Fibroblast of lung (primary cell): ENCODE measurements at regions not wholly inside any gene's neighbourhood (a gene's known extent, or its start where the extent isn't known, plus 50 kb on each side); places are given as distances from the start of the nearest gene placed in this dataset.

ENCODE experiments used
- DNase-seq, 2 donors: peaks; one replicate each; pipeline versions ENCODE4 v3.0.0 to v3.0.0-alpha.2; 2010; ENCODE audit warnings: low read depth in 2 of 2
- H2AFZ ChIP-seq: 2 replicates; pipeline ENCODE4 v1.5.1; 2012; ENCODE audit warnings: low read length, control low read depth, inconsistent platforms
- H3K27ac ChIP-seq: 2 replicates; pipeline ENCODE4 v1.5.1; 2011; ENCODE audit warnings: low read length, control low read depth; ENCODE audit not compliant: insufficient read depth
- H3K27me3 ChIP-seq: 2 replicates; pipeline ENCODE4 v1.5.1; 2011; ENCODE audit warnings: mild to moderate bottlenecking, low read length; ENCODE audit not compliant: control insufficient read depth, insufficient read depth
- H3K36me3 ChIP-seq: 2 replicates; pipeline ENCODE4 v1.5.1; 2011; ENCODE audit warnings: low read length; ENCODE audit not compliant: control insufficient read depth, insufficient read depth
- H3K4me1 ChIP-seq: 2 replicates; pipeline ENCODE4 v1.5.1; 2011; ENCODE audit warnings: low read length; ENCODE audit not compliant: control insufficient read depth, insufficient read depth; ENCODE audit errors: extremely low read depth
- H3K4me2 ChIP-seq: 2 replicates; pipeline ENCODE4 v1.5.1; 2011; ENCODE audit warnings: low read length, control low read depth; ENCODE audit not compliant: insufficient read depth; ENCODE audit errors: extremely low read depth
- H3K4me3 ChIP-seq, 4 experiments: fragments of 200-600 bp in 1 of 4; sonication (generic) in 1 of 4; replicated peaks in 1 of 4; 2 replicates each; pipeline ENCODE4 v1.5.1; 2011 to 2016; ENCODE audit warnings: low read length in 4 of 4, low read depth in 3 of 4, mild to moderate bottlenecking in 3 of 4, control low read depth in 2 of 4, inconsistent platforms in 1 of 4, mixed read lengths in 1 of 4; ENCODE audit not compliant: insufficient read depth in 1 of 4; ENCODE audit errors: control extremely low read depth in 1 of 4
- H3K79me2 ChIP-seq: 2 replicates; pipeline ENCODE4 v1.5.1; 2012; ENCODE audit warnings: mild to moderate bottlenecking, low read length, inconsistent platforms; ENCODE audit not compliant: control insufficient read depth, insufficient read depth
- H3K9ac ChIP-seq: 2 replicates; pipeline ENCODE4 v1.5.1; 2011; ENCODE audit warnings: mild to moderate bottlenecking, low read length, control low read depth; ENCODE audit not compliant: insufficient read depth
- H3K9me3 ChIP-seq: 2 replicates; pipeline ENCODE4 v1.5.1; 2012; ENCODE audit warnings: low read depth, low read length; ENCODE audit not compliant: control insufficient read depth, insufficient read depth
- H4K20me1 ChIP-seq: 2 replicates; pipeline ENCODE4 v1.5.1; 2011; ENCODE audit warnings: low read length; ENCODE audit not compliant: control insufficient read depth, insufficient read depth; ENCODE audit errors: extremely low read depth
- EZH2 ChIP-seq: IDR thresholded peaks from 2 replicates; pipeline ENCODE4 v1.5.1; 2012; ENCODE audit warnings: low read length, control low read depth, mild to moderate bottlenecking; ENCODE audit errors: missing control alignments
- TF ChIP-seq, protein P1 (sequence below), 2 donors: IDR thresholded peaks in 1 of 2; conservative IDR thresholded peaks in 1 of 2; 1 replicate in 1 of 2; 2 replicates in 1 of 2; pipeline ENCODE4 v1.5.1; 2011 to 2012; ENCODE audit warnings: low read length in 2 of 2, control low read depth in 1 of 2, inconsistent platforms in 1 of 2, low read depth in 1 of 2, mild to moderate bottlenecking in 1 of 2

DNA sequence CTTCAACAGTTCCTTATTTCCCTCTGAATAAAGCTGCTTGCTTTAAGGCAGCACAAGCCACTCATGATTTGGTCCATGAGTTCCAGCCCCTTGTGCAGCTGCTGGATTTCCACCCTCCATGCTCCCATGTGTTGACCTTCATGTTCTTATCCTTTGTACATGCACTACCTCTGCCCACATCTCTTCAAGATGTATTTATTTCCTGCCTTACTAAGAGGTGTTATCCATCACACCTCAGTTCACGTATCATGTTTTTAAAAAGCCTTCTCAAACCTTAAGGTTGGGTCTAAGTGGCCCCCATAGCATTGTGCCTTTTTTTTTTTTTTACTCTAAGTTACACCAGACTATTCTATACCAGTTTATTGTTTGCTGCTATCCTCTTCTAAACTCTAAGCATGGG lies 107.7 kb downstream of the SIPA1L2 start:
- DNase-seq, result no peak
- Histone ChIP-seq H3K4me1 (no peaks in the 10 kb centered on the region), H3K4me2 (no peak overlapping the region), H3K27me3 (no peaks in the 10 kb centered on the region), H3K27ac (no peak overlapping the region), H3K4me3 (no peak overlapping the region), H3K9ac (no peak overlapping the region), H2AFZ (no peak overlapping the region), H3K36me3 (no peaks in the 10 kb centered on the region), H3K79me2 (no peaks in the 10 kb centered on the region), H3K9me3 (no peaks in the 10 kb centered on the region), H4K20me1 (no peaks in the 10 kb centered on the region)
- no peak for TF ChIP-seq EZH2
- TF ChIP-seq, protein P1, sequence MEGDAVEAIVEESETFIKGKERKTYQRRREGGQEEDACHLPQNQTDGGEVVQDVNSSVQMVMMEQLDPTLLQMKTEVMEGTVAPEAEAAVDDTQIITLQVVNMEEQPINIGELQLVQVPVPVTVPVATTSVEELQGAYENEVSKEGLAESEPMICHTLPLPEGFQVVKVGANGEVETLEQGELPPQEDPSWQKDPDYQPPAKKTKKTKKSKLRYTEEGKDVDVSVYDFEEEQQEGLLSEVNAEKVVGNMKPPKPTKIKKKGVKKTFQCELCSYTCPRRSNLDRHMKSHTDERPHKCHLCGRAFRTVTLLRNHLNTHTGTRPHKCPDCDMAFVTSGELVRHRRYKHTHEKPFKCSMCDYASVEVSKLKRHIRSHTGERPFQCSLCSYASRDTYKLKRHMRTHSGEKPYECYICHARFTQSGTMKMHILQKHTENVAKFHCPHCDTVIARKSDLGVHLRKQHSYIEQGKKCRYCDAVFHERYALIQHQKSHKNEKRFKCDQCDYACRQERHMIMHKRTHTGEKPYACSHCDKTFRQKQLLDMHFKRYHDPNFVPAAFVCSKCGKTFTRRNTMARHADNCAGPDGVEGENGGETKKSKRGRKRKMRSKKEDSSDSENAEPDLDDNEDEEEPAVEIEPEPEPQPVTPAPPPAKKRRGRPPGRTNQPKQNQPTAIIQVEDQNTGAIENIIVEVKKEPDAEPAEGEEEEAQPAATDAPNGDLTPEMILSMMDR (conservative IDR thresholded peaks at IDR 0.05 in 1 of 2, IDR thresholded peaks at IDR 0.05 in 1 of 2; ENCODE audit: low read depth in 1 of 2, low read length in 2 of 2), result no peak

DNA sequence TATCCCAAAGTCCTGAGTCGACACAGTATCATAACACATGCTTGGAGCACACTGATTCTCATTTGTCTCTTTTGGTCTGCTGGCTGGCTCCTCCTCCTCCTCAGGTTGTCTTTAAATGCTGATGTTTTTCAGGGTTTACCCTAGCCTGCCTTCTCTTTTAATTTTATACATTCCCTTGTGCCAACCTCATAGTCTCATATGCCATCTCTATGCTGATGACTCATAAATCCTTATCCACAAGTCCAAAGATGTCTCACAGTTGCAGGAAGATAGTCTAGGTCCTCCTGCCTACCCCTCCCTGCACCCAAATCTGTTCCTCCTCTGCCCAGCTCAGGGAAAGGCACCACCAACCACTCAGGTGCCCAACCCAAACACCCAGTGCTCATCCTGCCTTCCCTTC lies 108.3 kb downstream of the SIPA1L2 start:
- Histone ChIP-seq H4K20me1 (no peaks in the 10 kb centered on the region), H3K4me3 (no peak overlapping the region), H2AFZ (no peak overlapping the region), H3K9me3 (no peaks in the 10 kb centered on the region), H3K4me2 (no peak overlapping the region), H3K9ac (no peak overlapping the region), H3K36me3 (no peaks in the 10 kb centered on the region), H3K79me2 (no peaks in the 10 kb centered on the region), H3K4me1 (no peaks in the 10 kb centered on the region), H3K27me3 (no peaks in the 10 kb centered on the region), H3K27ac (no peak overlapping the region)
- DNase-seq, result peak in 1 of 2 donors; percentile 26
- TF ChIP-seq EZH2, result no peak
- TF ChIP-seq, protein P1 (conservative IDR thresholded peaks at IDR 0.05 in 1 of 2, IDR thresholded peaks at IDR 0.05 in 1 of 2; ENCODE audit: low read depth in 1 of 2, low read length in 2 of 2), result no peak

DNA sequence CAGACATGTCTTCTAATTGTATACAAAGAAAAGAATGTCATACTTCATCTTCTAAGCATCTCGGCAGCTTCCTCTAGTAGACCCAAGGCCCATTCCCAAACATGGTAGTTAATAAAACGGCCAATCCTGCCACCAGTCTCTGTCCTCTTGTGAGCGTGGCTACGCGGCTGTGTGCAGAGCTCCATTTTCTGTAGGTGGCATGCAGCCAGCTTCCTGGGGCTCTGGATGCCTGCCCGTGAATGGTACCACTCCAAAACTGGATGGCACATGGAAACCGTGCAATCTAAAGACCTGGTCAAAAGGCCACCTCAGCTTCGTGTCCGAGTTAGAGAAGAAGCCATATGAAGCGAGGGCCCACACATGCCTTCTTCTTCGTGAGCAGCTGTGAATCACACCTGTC lies 110.7 kb downstream of the SIPA1L2 start:
- Histone ChIP-seq H3K9ac (no peak overlapping the region), H3K27ac (no peak overlapping the region), H3K4me1 (no peaks in the 10 kb centered on the region), H3K4me2 (no peak overlapping the region), H3K79me2 (no peaks in the 10 kb centered on the region), H3K9me3 (no peaks in the 10 kb centered on the region), H3K27me3 (no peaks in the 10 kb centered on the region), H2AFZ (no peak overlapping the region), H3K4me3 (no peak overlapping the region), H3K36me3 (no peaks in the 10 kb centered on the region), H4K20me1 (no peaks in the 10 kb centered on the region)
- DNase-seq, result no peak
- no peak for TF ChIP-seq EZH2
- TF ChIP-seq, protein P1 (conservative IDR thresholded peaks at IDR 0.05 in 1 of 2, IDR thresholded peaks at IDR 0.05 in 1 of 2; ENCODE audit: low read depth in 1 of 2, low read length in 2 of 2), result no peak
